Nephron (organoid): ENCODE measurements at regions not wholly inside any gene's neighbourhood (a gene's known extent, or its start where the extent isn't known, plus 50 kb on each side); places are given as distances from the start of the nearest gene placed in this dataset.

Source experiments
- H3K27ac Mint-ChIP-seq, 3 experiments: 2 replicates each; pipeline ENCODE4 v1.8.0; 2020; ENCODE audit warnings: mixed read lengths in 3 of 3, mild to moderate bottlenecking in 2 of 3, moderate library complexity in 1 of 3
- H3K27me3 Mint-ChIP-seq: 2 replicates; pipeline ENCODE4 v1.8.0; 2021; ENCODE audit warnings: low read depth, mild to moderate bottlenecking, moderate library complexity, mixed read lengths
- H3K36me3 Mint-ChIP-seq: 2 replicates; pipeline ENCODE4 v1.8.0; 2020; ENCODE audit warnings: low read depth, mixed read lengths
- H3K4me1 Mint-ChIP-seq: 2 replicates; pipeline ENCODE4 v1.8.0; 2020; ENCODE audit warnings: mixed read lengths
- H3K4me3 Mint-ChIP-seq, 3 experiments: 2 replicates each; pipeline ENCODE4 v1.8.0; 2020; ENCODE audit warnings: mild to moderate bottlenecking in 3 of 3, mixed read lengths in 3 of 3, moderate library complexity in 2 of 3
- H3K9me3 Mint-ChIP-seq: 2 replicates; pipeline ENCODE4 v1.8.0; 2020; ENCODE audit warnings: mixed read lengths
- TF ChIP-seq, protein P1 (sequence below), 3 experiments: fragments of 200-600 bp; sonication (generic); IDR thresholded peaks; one replicate each; pipeline ENCODE4 v1.5.0; 2021; ENCODE audit warnings: antibody characterized with exemption in 3 of 3; ENCODE audit not compliant: unreplicated experiment in 3 of 3

GRCh38 chr15:87730706-87731105, 525.8 kb downstream of the NTRK3 start:
- Mint-ChIP-seq H3K9me3 (no peaks in the 10 kb centered on the region), H3K36me3 (no peaks in the 10 kb centered on the region), H3K4me1 (peaks cover 39% of the 10 kb centered on the region), H3K27ac (no peak overlapping the region), H3K27me3 (peaks cover 7% of the 10 kb centered on the region), H3K4me3 (no peak overlapping the region)
- TF ChIP-seq, protein P1, sequence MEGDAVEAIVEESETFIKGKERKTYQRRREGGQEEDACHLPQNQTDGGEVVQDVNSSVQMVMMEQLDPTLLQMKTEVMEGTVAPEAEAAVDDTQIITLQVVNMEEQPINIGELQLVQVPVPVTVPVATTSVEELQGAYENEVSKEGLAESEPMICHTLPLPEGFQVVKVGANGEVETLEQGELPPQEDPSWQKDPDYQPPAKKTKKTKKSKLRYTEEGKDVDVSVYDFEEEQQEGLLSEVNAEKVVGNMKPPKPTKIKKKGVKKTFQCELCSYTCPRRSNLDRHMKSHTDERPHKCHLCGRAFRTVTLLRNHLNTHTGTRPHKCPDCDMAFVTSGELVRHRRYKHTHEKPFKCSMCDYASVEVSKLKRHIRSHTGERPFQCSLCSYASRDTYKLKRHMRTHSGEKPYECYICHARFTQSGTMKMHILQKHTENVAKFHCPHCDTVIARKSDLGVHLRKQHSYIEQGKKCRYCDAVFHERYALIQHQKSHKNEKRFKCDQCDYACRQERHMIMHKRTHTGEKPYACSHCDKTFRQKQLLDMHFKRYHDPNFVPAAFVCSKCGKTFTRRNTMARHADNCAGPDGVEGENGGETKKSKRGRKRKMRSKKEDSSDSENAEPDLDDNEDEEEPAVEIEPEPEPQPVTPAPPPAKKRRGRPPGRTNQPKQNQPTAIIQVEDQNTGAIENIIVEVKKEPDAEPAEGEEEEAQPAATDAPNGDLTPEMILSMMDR (IDR thresholded peaks at IDR 0.05; ENCODE audit: unreplicated experiment in 3 of 3) = no peak

DNA sequence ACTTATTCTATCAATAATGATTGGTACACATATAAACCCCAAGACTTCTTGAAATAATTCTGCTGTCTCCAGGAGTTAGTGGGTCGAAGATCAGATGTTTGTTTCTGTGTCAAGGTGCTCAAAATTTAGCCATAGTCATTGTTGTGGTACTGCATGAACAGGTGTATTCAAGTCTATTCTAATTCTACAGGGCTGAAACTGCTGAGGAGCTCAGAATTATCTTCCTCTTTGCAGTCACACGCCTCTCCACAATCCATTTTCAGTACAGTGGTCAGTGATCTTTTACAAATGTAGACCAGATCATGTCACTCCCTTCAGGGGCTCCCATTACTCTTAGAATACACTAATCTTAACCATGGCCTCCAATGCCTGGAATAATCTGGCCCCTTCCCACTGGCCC, 527.5 kb downstream of the NTRK3 start:
- Mint-ChIP-seq H3K9me3 (no peaks in the 10 kb centered on the region), H3K4me3 (no peak overlapping the region), H3K36me3 (no peaks in the 10 kb centered on the region), H3K4me1 (peaks cover 22% of the 10 kb centered on the region), H3K27ac (no peak overlapping the region), H3K27me3 (peaks cover 7% of the 10 kb centered on the region)
- TF ChIP-seq, protein P1 (IDR thresholded peaks at IDR 0.05; ENCODE audit: unreplicated experiment in 3 of 3) = no peak

GRCh38 chr15:87727073-87727472, 529.5 kb downstream of the NTRK3 start:
- no peak overlapping the region for H3K27ac Mint-ChIP-seq
- H3K27me3 Mint-ChIP-seq = peaks cover 7% of the 10 kb centered on the region
- TF ChIP-seq, protein P1 (IDR thresholded peaks at IDR 0.05; ENCODE audit: unreplicated experiment in 3 of 3) = no peak
- H3K4me3 Mint-ChIP-seq = no peak overlapping the region
- no peaks in the 10 kb centered on the region for H3K36me3 Mint-ChIP-seq
- peaks cover 18% of the 10 kb centered on the region for H3K4me1 Mint-ChIP-seq
- peaks cover 2% of the 10 kb centered on the region for H3K9me3 Mint-ChIP-seq

DNA sequence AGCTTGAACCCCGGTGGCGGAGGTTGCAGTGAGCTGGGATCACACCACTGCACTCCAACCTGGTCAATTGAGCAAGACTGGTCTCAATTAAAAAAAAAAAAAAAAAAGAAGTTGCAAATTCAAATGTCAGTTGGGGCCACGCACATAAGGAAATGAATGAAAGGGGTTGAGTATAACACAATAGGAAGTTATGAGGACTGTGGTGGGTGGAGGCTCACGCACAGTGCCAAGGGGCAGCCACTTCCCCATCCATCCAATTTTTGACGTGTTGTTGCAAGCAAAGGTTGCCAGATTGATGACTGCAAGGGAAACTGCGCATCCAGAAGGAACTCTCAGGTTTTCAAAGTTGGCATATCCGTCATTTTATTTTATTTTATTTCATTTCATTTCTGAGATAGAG, 532.2 kb downstream of the NTRK3 start:
- H3K27me3 Mint-ChIP-seq = peaks cover 2% of the 10 kb centered on the region
- H3K4me3 Mint-ChIP-seq = no peak overlapping the region
- H3K9me3 Mint-ChIP-seq = peaks cover 2% of the 10 kb centered on the region
- no peak overlapping the region for H3K27ac Mint-ChIP-seq
- TF ChIP-seq, protein P1 (IDR thresholded peaks at IDR 0.05; ENCODE audit: unreplicated experiment in 3 of 3) = no peak
- H3K4me1 Mint-ChIP-seq = peaks cover 14% of the 10 kb centered on the region
- no peaks in the 10 kb centered on the region for H3K36me3 Mint-ChIP-seq

- no peaks in the 10 kb centered on the region for H3K36me3 Mint-ChIP-seq
- peaks cover 14% of the 10 kb centered on the region for H3K4me1 Mint-ChIP-seq
- H3K27me3 Mint-ChIP-seq = no peaks in the 10 kb centered on the region
- no peak overlapping the region for H3K4me3 Mint-ChIP-seq
- H3K9me3 Mint-ChIP-seq = peaks cover 2% of the 10 kb centered on the region
- TF ChIP-seq, protein P1 (IDR thresholded peaks at IDR 0.05; ENCODE audit: unreplicated experiment in 3 of 3) = no peak
- no peak overlapping the region for H3K27ac Mint-ChIP-seq
Measured at GRCh38 chr15:87722941-87723691, 533.4 kb downstream of the NTRK3 start.

GRCh38 chr15:87720235-87720634, 536.3 kb downstream of the NTRK3 start:
- no peak overlapping the region for H3K4me3 Mint-ChIP-seq
- no peaks in the 10 kb centered on the region for H3K36me3 Mint-ChIP-seq
- H3K4me1 Mint-ChIP-seq = peaks cover 14% of the 10 kb centered on the region
- no peak overlapping the region for H3K27ac Mint-ChIP-seq
- H3K27me3 Mint-ChIP-seq = peaks cover 18% of the 10 kb centered on the region
- TF ChIP-seq, protein P1 (IDR thresholded peaks at IDR 0.05; ENCODE audit: unreplicated experiment in 3 of 3) = no peak
- H3K9me3 Mint-ChIP-seq = peaks cover 2% of the 10 kb centered on the region
